AG04450 (cell line): ENCODE measurements at regions not wholly inside any gene's neighbourhood (a gene's known extent, or its start where the extent isn't known, plus 50 kb on each side); places are given as distances from the start of the nearest gene placed in this dataset.

ENCODE experiments used
- CTCF ChIA-PET: fragments of 300-600, 350-600 bp; formaldehyde crosslinking; extraction: SDS; loops from one replicate; lab custom pipeline; 2022; ENCODE audit warnings: antibody characterized with exemption, inconsistent platforms; lab: Charles Lee
- POLR2A ChIA-PET: fragments of 350-600 bp; formaldehyde crosslinking; extraction: SDS; loops from one replicate; lab custom pipeline; 2021; ENCODE audit warnings: antibody characterized with exemption, inconsistent platforms; lab: Yijun Ruan, JAX
- DNase-seq: peaks from one replicate; pipeline ENCODE4 v3.0.0-alpha.2; 2011; ENCODE audit warnings: low read depth, low spot score
- H3K27ac ChIP-seq: one replicate; pipeline ENCODE4 v1.5.1; 2012; ENCODE audit warnings: low read depth, low read length, control low read depth
- H3K27me3 ChIP-seq: one replicate; pipeline ENCODE4 v1.6.0; 2012; ENCODE audit warnings: low read length; ENCODE audit not compliant: control insufficient read depth, insufficient read depth
- H3K4me3 ChIP-seq: 2 replicates; pipeline ENCODE4 v1.5.1; 2011; ENCODE audit warnings: mild to moderate bottlenecking, low read depth, low read length, control low read depth
- H3K9me3 ChIP-seq: 2 replicates; pipeline ENCODE4 v1.5.1; 2012; ENCODE audit warnings: low read length; ENCODE audit not compliant: control insufficient read depth, insufficient read depth
- CTCF ChIP-seq: IDR thresholded peaks from 2 replicates; pipeline ENCODE4 v1.5.1; 2011; ENCODE audit warnings: low read depth, low read length, control low read depth, inconsistent platforms

DNA sequence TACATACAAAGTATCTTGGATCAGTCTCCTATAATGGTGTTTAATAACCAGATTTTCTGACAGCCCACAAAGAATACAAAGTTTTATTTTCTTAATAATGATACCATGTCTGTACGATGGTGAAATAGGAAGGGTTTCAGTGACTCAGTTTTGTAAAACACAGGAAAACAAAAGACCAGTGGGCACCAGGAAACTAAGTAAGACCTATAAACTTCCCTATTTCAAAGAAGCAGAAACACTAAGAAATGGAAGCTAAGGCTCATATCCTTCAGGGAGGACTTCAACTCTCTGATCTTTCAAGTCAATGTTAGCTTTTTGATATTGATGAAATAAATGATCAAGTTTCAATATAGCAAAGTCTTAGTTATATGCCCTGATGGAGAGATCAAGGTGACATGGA is 196.0 kb downstream of the DUSP6 start:
- Histone ChIP-seq H3K27ac (no peak overlapping the region), H3K4me3 (no peak overlapping the region), H3K27me3 (no peaks in the 10 kb centered on the region), H3K9me3 (no peaks in the 10 kb centered on the region)
- no peak for DNase-seq
- TF ChIP-seq CTCF: no peak
- ChIA-PET CTCF (interaction anchor here (0.5 to 1.6 kb wide), 4 partner anchors 25 to 372 kb away, joined by 3 to 7 read pairs (median 4); no protein-coding TSS in a partner anchor), POLR2A (no interaction called here)

GRCh38 chr12:89155826-89156225 is 196.5 kb downstream of the DUSP6 start:
- ChIA-PET CTCF (interaction anchor here (0.5 to 1.6 kb wide), 4 partner anchors 25 to 372 kb away, joined by 3 to 7 read pairs (median 4); no protein-coding TSS in a partner anchor), POLR2A (no interaction called here)

GRCh38 chr12:89154743-89155499 is 197.4 kb downstream of the DUSP6 start:
- TF ChIP-seq CTCF: peak; percentile 17; the same call in 1 of the 2 replicates
- CTCF ChIA-PET: no interaction called here
- no peak overlapping the region for H3K4me3 ChIP-seq
- H3K9me3 ChIP-seq: no peaks in the 10 kb centered on the region
- POLR2A ChIA-PET: no interaction called here
- DNase-seq: no peak
- no peak overlapping the region for H3K27ac ChIP-seq
- no peaks in the 10 kb centered on the region for H3K27me3 ChIP-seq

More at GRCh38 chr12:89155826-89156225, 196.5 kb downstream of the DUSP6 start:
- Histone ChIP-seq H3K27me3 (no peaks in the 10 kb centered on the region), H3K4me3 (no peak overlapping the region), H3K27ac (no peak overlapping the region), H3K9me3 (no peaks in the 10 kb centered on the region)
- no peak for DNase-seq
- TF ChIP-seq CTCF: no peak

DNA sequence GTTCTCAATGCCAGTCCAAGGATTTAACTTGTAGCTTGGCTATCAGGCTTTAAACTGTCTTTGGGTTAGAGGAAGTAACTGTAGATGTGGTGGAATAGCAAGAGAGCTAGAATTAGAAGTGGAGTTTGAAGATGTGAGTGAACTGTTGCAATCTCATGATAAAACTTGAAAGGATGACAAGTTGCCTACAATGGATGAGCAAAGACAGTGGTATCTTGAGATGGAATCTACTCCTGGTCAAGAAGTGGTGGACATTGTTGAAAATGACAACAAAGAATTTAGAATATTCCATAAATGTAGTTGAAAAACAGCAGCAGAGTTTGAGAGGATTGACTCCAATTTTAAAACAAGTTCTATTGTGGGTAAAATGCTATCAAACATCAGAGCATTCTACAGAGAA is 199.0 kb downstream of the DUSP6 start:
- POLR2A ChIA-PET: interaction anchor here (0.7 kb wide), 1 partner anchor 81 kb away, joined by 3 read pairs; no protein-coding TSS in a partner anchor
- no peak for DNase-seq

More for the DNA sequence above, 199.0 kb downstream of the DUSP6 start:
- Histone ChIP-seq H3K4me3 (no peak overlapping the region), H3K27me3 (no peaks in the 10 kb centered on the region), H3K27ac (no peak overlapping the region), H3K9me3 (no peaks in the 10 kb centered on the region)
- TF ChIP-seq CTCF: no peak
- CTCF ChIA-PET: interaction anchor here (0.7 kb wide), 1 partner anchor 798 kb away, joined by 3 read pairs; no protein-coding TSS in a partner anchor
